ENCODE measurements at regions not wholly inside any gene's neighbourhood (a gene's known extent, or its start where the extent isn't known, plus 50 kb on each side); places are given as distances from the start of the nearest gene placed in this dataset.

GRCh38 chr13:69324090-69324886, 783.3 kb upstream of the ATXN8OS start:
- no peak for TF ChIP-seq EZH2phosphoT487 (IDR thresholded peaks at IDR 0.05; ENCODE audit: low read depth)
- TF ChIP-seq CTCF (IDR thresholded peaks at IDR 0.05; ENCODE audit: low read depth, low read length): peak; percentile 76
- Histone ChIP-seq H3K36me3 (replicated peaks; ENCODE audit: low read depth, low read length) (no peaks in the 10 kb centered on the region), H3K9ac (ENCODE audit: low read length) (no peak overlapping the region), H3K79me2 (ENCODE audit: low read length) (no peaks in the 10 kb centered on the region), H3K27ac (ENCODE audit: low read length) (no peak overlapping the region), H3K9me3 (ENCODE audit: insufficient read depth, low read length) (no peaks in the 10 kb centered on the region), H4K20me1 (ENCODE audit: insufficient read depth, low read length) (no peaks in the 10 kb centered on the region), H3K4me2 (ENCODE audit: low read length) (peak overlapping the region; percentile 17; the same call in 1 of the 2 replicates), H3K4me1 (ENCODE audit: low read length) (peaks cover 19% of the 10 kb centered on the region), H2AFZ (ENCODE audit: low read depth, low read length) (no peak overlapping the region), H3K27me3 (ENCODE audit: low read depth, low read length) (no peaks in the 10 kb centered on the region), H3K4me3 (ENCODE audit: low read length) (no peak overlapping the region)

GRCh38 chr13:69319656-69320055, 788.0 kb upstream of the ATXN8OS start:
- Histone ChIP-seq H3K27me3 (ENCODE audit: low read depth, low read length) (no peaks in the 10 kb centered on the region), H4K20me1 (ENCODE audit: insufficient read depth, low read length) (no peaks in the 10 kb centered on the region), H3K79me2 (ENCODE audit: low read length) (no peaks in the 10 kb centered on the region), H3K4me1 (ENCODE audit: low read length) (peaks cover 19% of the 10 kb centered on the region), H3K9ac (ENCODE audit: low read length) (no peak overlapping the region), H3K9me3 (ENCODE audit: insufficient read depth, low read length) (no peaks in the 10 kb centered on the region), H3K27ac (ENCODE audit: low read length) (no peak overlapping the region), H3K4me2 (ENCODE audit: low read length) (no peak overlapping the region), H3K4me3 (ENCODE audit: low read length) (no peak overlapping the region), H2AFZ (ENCODE audit: low read depth, low read length) (no peak overlapping the region), H3K36me3 (replicated peaks; ENCODE audit: low read depth, low read length) (no peaks in the 10 kb centered on the region)
- TF ChIP-seq EZH2phosphoT487 (IDR thresholded peaks at IDR 0.05; ENCODE audit: low read depth) (no peak), CTCF (IDR thresholded peaks at IDR 0.05; ENCODE audit: low read depth, low read length) (no peak)

- H3K79me2 ChIP-seq (ENCODE audit: low read length): no peaks in the 10 kb centered on the region
Measured at GRCh38 chr13:69315039-69315438, 792.6 kb upstream of the ATXN8OS start.

More at GRCh38 chr13:69315039-69315438, 792.6 kb upstream of the ATXN8OS start:
- H3K36me3 ChIP-seq (replicated peaks; ENCODE audit: low read depth, low read length): no peaks in the 10 kb centered on the region
- H2AFZ ChIP-seq (ENCODE audit: low read depth, low read length): no peak overlapping the region
- no peaks in the 10 kb centered on the region for H3K9me3 ChIP-seq (ENCODE audit: insufficient read depth, low read length)
- H3K4me3 ChIP-seq (ENCODE audit: low read length): no peak overlapping the region
- no peak overlapping the region for H3K27ac ChIP-seq (ENCODE audit: low read length)
- no peak overlapping the region for H3K9ac ChIP-seq (ENCODE audit: low read length)
- TF ChIP-seq EZH2phosphoT487 (IDR thresholded peaks at IDR 0.05; ENCODE audit: low read depth): no peak
- no peak for TF ChIP-seq CTCF (IDR thresholded peaks at IDR 0.05; ENCODE audit: low read depth, low read length)
- peaks cover 4% of the 10 kb centered on the region for H3K4me1 ChIP-seq (ENCODE audit: low read length)
- no peaks in the 10 kb centered on the region for H3K27me3 ChIP-seq (ENCODE audit: low read depth, low read length)
- no peaks in the 10 kb centered on the region for H4K20me1 ChIP-seq (ENCODE audit: insufficient read depth, low read length)
- no peak overlapping the region for H3K4me2 ChIP-seq (ENCODE audit: low read length)
